GM21360 (cell line): ENCODE measurements at regions not wholly inside any gene's neighbourhood (a gene's known extent, or its start where the extent isn't known, plus 50 kb on each side); places are given as distances from the start of the nearest gene placed in this dataset.
"Not testable (repeated sequence)": the region's sequence is repeated elsewhere in the genome, so short reads cannot be mapped to it uniquely, and the experiment has no call there.

Experiments
- ATAC-seq: cut with Tn5 transposase; IDR thresholded peaks from one replicate; pipeline ENCODE4 v1.9.1; 2021; ENCODE audit warnings: mild to moderate bottlenecking, moderate library complexity; ENCODE audit not compliant: unreplicated experiment

DNA sequence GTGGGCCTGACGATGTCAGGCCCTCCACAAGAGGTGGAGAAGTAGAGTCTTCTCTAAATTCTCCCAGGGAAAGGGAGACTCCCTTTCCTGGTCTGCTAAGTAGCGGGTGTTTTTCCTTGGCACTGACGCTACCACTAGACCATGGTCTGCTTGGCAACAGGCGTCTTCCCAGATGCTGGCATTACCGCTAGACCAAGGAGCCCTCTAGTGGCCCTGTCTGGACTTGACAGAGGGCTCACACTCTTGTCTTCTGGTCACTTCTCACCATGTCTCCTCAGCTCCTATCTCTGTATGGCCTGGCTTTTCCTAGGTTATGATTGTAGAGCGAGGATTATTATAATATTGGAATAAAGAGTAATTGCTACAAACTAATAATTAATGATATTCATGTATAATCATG lies 51.1 kb upstream of the RASSF6 start:
- not testable (repeated sequence) for ATAC-seq

DNA sequence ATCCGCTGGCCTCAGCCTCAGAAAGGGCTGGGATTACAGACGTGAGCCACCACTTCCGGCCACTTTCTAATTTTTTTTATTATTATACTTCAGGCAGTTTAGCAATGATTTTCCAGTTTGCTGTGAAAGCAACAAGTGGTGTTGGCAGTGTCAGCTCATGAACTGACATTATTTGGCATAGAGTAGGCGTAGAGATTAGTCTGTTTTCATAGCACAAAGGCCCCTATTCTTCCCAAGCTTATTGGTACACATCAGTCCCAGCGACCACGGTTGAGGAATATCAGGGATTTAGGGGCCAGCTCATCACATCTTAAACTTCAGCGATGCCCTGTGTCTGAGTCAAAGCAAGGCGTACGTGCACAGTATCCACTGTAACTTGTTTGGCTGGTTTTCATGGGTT lies 53.0 kb upstream of the RASSF6 start:
- no peak for ATAC-seq

DNA sequence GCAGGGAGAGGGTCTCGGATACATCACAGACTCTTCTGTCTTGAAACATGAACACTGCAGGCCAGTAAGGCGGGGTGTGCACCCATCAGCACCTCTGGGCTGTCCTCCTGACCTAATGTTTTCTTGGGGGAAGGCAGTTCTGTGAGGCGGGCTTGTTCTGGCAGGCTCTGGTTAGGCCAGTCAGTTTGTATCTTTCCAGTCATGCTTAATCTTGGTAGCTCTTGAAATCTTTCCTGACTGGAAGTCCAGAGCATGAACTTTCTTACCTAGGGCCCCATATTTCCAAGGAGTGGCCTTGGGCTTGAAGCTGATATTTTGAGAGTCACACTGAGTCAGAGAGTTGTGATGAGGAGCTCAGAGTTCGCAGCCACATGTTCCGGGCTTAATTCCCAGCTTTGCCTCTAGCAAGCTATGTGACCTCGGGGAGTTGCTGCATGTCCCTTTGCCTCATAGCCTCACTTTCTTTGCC lies 54.2 kb upstream of the RASSF6 start:
- ATAC-seq = no peak

DNA sequence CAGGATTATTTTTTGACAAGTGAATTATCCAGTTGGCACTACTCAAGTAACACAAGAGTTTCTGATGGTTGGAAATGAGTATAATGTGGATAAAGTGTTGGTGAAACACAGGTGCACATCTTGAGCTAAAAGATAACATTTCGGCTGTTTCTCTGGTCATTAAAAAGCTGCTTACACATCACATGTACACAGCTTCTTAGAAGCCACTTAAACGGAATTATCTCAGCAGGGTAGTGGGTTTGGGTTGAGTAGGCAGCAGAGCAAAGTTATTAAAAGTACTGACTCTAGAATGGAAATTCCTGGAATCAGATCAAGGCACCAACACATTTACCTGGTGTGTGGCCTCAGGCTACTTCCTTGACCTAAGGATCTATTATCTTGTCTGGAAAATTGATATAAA lies 55.4 kb upstream of the RASSF6 start:
- ATAC-seq = no peak

DNA sequence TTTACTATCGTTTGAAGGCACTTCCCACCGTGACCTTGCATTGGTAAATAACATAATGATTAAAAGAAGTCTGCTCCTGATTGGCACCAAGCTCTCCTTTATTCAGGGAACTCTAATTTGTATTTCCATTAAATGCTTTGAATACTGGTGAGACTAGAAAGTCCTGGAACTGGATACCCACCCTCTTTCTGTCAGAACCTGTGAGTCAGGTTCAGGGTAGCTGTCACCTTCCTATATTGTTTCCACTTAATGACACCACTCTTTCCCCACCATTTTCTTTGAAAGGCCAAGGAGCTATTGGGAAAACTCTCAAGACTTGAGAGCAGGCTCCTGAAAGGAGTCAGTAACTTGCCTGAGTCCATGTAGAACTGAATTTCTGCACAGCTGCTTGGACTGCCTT lies 55.9 kb upstream of the RASSF6 start:
- no peak for ATAC-seq

DNA sequence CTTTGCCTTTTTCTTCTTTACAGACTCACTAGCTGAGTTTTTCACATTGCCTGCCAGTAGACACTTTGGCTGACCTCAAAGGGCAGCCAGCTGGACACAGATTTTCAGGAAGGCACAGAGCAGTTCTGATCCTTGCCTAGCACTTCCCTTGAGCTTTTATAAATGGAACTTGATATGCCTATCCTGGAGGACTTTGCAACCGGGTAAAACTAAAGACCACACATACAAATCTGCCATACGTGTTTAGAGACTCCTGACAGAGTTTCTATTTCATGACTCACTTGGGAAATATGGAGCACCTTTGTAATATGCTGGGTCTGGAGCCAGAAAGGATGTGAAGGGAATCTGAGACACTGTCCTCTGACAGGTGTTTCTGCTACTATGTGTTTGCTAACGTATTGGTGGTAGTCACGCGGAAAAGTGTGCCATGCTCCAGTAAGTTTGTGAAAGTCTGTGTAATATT lies 56.7 kb upstream of the RASSF6 start:
- ATAC-seq = peak; percentile 66

DNA sequence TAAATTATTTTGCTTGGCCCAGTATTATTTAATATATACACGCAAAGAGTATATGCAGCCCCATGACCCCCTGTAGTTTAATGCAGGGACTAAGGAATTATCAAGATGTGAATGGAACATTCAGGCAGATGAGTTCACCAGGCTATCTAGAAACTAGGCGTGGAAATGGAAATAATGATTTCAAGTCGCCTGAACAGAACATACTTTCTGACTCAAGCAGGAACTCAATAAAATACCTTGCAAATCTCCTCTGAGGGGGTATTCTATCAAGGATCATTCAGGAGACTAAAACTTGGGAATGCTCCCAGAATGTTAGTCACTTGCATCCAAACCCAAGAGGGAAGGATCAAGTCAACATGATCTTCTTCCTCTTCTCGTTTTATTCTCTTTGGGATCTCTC lies 59.6 kb upstream of the RASSF6 start:
- no peak for ATAC-seq

DNA sequence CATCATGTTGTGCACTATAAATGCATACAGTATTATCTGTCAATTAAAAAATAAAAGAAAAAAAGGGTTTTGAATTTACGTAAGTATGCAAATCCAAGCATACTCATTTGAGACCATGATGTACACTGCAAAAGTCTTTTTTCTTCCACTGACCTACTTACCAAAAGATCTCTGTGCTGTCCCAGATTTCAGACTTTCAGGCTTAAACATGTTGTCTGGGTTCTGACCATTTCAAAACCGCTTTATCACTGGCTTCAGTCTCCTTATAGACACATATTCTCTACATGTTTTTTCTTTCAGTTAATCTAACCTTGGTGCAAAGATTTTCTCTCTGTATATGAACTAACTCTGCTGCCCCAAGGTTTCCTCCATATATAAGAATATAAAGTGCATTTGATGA lies 58.6 kb upstream of the CXCL8 start:
- no peak for ATAC-seq

DNA sequence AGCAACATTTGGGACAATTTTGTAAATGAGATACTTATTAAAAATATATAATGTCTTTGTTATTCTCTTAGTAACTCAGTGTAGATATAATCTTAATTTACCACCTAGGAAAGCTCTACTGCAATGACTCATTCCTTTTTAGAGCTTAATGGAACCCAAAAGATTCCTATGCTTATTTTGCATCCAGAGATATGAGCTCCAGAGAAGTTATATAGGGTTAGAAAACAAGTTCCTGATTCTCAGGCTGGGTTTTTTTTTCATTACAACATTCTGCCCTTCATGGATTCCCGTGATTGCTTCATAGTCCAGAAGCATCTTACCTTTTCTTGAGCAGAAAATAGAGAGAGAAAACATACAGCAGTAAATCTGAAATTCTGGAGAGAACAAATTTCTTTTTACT lies 57.9 kb upstream of the CXCL8 start:
- no peak for ATAC-seq

DNA sequence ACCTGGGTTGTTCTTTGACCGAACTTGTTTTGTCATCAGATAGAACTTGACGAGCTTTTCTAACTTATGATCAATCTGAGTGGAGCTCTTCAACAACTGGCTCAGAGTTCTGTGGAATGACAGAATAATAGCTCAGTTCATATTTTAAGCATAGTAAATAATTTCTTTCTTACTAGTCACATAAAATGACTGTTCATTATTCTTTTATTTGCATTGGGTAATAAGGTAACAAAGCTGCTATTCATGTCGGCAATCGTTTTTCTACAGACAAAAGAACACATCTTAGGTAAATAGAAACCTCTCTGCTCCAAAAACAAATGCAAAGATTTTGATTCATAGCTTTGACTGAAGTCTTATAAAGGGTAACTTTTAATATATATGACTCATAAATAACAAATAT lies 57.3 kb upstream of the CXCL8 start:
- ATAC-seq = no peak

DNA sequence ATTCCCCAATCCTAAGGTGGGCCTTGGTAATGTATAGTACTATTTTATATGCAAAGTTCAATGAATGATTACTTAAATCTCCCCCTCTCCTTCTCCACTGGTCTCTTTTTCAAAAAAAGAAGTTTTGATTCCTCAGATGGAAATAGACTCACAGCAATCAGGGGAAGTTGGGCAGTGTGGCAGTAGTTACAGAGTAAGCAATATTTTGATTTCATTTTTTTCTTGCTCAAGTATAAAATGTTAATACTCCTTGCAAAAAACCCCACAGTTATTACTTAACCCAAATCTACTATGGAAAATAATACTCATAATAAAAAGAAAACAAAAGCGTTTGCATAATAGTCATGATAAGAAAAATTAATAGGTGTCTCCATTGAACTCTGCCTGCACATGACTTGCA lies 56.9 kb upstream of the CXCL8 start:
- ATAC-seq = no peak

DNA sequence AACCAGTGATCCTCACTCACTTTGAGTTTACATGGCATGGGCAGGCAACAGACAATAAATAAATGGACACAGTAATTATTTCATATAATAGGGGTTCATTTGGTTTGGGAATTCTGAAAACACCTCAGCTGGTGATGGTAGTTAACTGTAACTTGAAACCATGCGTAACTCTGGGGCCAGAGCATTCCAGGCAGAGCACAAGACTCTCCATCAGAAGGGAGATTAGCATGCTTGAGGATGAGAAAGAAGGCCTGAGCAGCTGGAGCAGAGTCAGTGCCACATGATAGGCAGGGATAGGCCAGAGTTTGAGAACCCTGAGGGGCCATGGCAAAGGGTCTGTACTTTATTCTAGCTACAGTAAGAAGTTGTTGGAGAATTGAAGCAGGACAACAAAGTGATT lies 56.3 kb upstream of the CXCL8 start:
- no peak for ATAC-seq

DNA sequence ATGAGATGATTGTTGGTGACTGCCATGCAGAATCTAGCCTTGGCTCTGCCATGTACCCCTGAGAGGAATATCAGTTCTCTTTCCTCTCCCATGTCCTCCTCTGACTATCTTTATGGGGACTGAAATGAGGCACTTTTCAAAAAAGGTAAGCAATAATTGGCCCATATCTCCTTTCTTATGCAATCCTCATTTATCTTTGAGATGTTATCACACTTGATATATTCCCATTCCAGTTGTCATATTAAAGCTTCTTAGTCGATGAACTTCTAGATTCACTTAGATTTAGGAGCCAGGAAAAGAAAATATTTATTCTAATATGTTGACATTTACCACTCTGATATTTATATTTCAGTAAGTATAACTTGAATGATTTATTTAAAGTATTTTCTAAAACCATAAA lies 55.3 kb upstream of the CXCL8 start:
- no peak for ATAC-seq

DNA sequence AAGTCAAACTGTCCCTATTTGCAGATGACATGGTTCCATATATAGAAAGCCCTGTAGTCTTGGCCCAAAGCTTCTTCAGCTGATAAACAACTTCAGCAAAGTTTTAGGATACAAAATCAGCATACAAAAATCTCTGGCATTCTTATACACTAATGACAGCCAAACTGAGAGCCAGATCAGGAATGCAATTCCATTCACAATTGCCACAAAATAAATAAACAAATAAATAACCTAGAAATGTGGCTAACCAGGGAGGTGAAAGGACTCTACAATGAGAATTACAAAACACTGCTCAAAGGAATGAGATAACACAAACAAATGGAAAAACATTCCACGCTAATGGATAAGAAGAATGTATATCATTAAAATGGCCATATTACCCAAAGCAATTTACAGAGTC lies 52.9 kb upstream of the CXCL8 start:
- no peak for ATAC-seq

DNA sequence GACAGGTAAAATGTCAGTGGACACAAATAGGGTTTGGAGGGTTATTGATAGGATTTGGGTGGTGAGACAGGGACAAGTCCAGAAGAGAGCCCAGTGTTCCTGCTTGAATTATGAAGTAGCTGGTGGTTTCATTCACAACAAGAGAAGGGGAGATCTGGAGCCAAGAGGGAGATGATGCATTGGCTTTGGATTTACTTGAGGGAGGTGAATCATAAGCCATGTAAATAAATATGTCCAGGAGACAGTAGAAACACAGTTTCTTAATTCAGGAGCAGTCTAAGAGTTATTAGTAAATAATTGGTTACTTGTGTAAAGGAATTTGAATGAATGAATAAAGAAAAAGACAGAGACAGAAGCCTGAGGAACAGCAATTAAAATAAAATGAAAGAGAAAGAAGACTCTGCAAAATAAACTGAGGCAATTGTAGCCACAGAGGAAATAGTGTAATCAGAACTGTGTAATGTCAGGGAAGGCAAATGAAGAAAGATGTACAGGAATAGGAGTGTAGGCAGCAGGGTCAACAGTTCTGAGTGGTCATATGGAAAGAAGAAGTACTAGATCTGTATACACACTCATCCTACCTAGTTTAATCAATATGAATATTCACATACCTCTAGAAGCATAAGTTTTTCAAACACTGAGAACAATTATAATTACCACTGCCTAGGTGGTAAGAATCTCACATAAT lies 50.2 kb upstream of the CXCL8 start:
- ATAC-seq = no peak
